H9 (cell line): ENCODE measurements at regions not wholly inside any gene's neighbourhood (a gene's known extent, or its start where the extent isn't known, plus 50 kb on each side); places are given as distances from the start of the nearest gene placed in this dataset.

Source experiments
- DNase-seq: peaks from one replicate; pipeline ENCODE4 v3.0.0-alpha.2; 2017
- H2AFZ ChIP-seq: one replicate; pipeline ENCODE4 v1.6.1; 2013; ENCODE audit warnings: mild to moderate bottlenecking, low read length, control low read depth, moderate library complexity
- H2AK5ac ChIP-seq: 2 replicates; pipeline ENCODE4 v1.6.1; 2013; ENCODE audit warnings: low read length, control low read depth, mixed read lengths; ENCODE audit not compliant: insufficient read length
- H2BK120ac ChIP-seq: one replicate; pipeline ENCODE4 v1.6.1; 2013; ENCODE audit warnings: low read depth, mild to moderate bottlenecking, low read length, control low read depth, inconsistent platforms; ENCODE audit not compliant: poor library complexity, severe bottlenecking
- H2BK12ac ChIP-seq: 2 replicates; pipeline ENCODE4 v1.6.1; 2013; ENCODE audit warnings: low read length, control low read depth, mixed read lengths, low read depth; ENCODE audit not compliant: insufficient read length
- H2BK15ac ChIP-seq: 2 replicates; pipeline ENCODE4 v1.6.1; 2013; ENCODE audit warnings: low read depth, low read length, control low read depth
- H2BK20ac ChIP-seq: one replicate; pipeline ENCODE4 v1.6.1; 2013; ENCODE audit warnings: low read depth, mild to moderate bottlenecking, low read length, control low read depth, inconsistent platforms; ENCODE audit not compliant: poor library complexity, severe bottlenecking
- H2BK5ac ChIP-seq: 2 replicates; pipeline ENCODE4 v1.6.1; 2013; ENCODE audit warnings: low read length, control low read depth, mixed read lengths; ENCODE audit not compliant: insufficient read length
- H3K14ac ChIP-seq: 2 replicates; pipeline ENCODE4 v1.6.1; 2013; ENCODE audit warnings: low read length, control low read depth; ENCODE audit not compliant: insufficient read depth
- H3K18ac ChIP-seq: 2 replicates; pipeline ENCODE4 v1.6.1; 2013; ENCODE audit warnings: low read depth, mild to moderate bottlenecking, mixed read lengths, low read length, control low read depth; ENCODE audit not compliant: insufficient read length
- H3K23ac ChIP-seq: 2 replicates; pipeline ENCODE4 v1.6.1; 2013; ENCODE audit warnings: low read length, control low read depth, mixed read lengths, low read depth; ENCODE audit not compliant: insufficient read length
- H3K23me2 ChIP-seq: 2 replicates; pipeline ENCODE4 v1.6.1; 2013; ENCODE audit warnings: low read depth, mild to moderate bottlenecking, mixed read lengths, low read length, control low read depth; ENCODE audit not compliant: insufficient read length, poor library complexity, severe bottlenecking
- H3K27ac ChIP-seq: 2 replicates; pipeline ENCODE4 v1.5.1; 2013; ENCODE audit warnings: low read length, control low read depth, mixed read lengths, low read depth; ENCODE audit not compliant: insufficient read length
- H3K27me3 ChIP-seq: 2 replicates; pipeline ENCODE4 v1.6.1; 2013; ENCODE audit warnings: low read length, control low read depth, inconsistent platforms; ENCODE audit not compliant: insufficient read depth
- H3K4ac ChIP-seq: 2 replicates; pipeline ENCODE4 v1.6.1; 2013; ENCODE audit warnings: low read depth, mild to moderate bottlenecking, control low read depth, inconsistent platforms, low read length, moderate library complexity
- H3K4me1 ChIP-seq: 2 replicates; pipeline ENCODE4 v1.6.1; 2013; ENCODE audit warnings: low read length, control low read depth, inconsistent platforms; ENCODE audit not compliant: insufficient read depth
- H3K4me2 ChIP-seq: 2 replicates; pipeline ENCODE4 v1.6.1; 2013; ENCODE audit warnings: low read length, control low read depth, mixed read lengths; ENCODE audit not compliant: insufficient read length, insufficient read depth
- H3K56ac ChIP-seq: 2 replicates; pipeline ENCODE4 v1.6.1; 2013; ENCODE audit warnings: low read depth, mild to moderate bottlenecking, mixed read lengths, low read length, control low read depth; ENCODE audit not compliant: insufficient read length
- H3K79me1 ChIP-seq: 2 replicates; pipeline ENCODE4 v1.6.1; 2013; ENCODE audit warnings: low read depth, mild to moderate bottlenecking, moderate library complexity, low read length, control low read depth, inconsistent platforms; ENCODE audit not compliant: insufficient read depth, poor library complexity, severe bottlenecking
- H3K79me2 ChIP-seq: 2 replicates; pipeline ENCODE4 v1.6.1; 2013; ENCODE audit warnings: low read length, control low read depth, inconsistent platforms; ENCODE audit not compliant: insufficient read depth
- H3K9ac ChIP-seq: 2 replicates; pipeline ENCODE4 v1.6.1; 2013; ENCODE audit warnings: low read length, control low read depth, mixed read lengths; ENCODE audit not compliant: insufficient read length; ENCODE audit errors: extremely low read depth
- H3K9me3 ChIP-seq: one replicate; pipeline ENCODE4 v1.6.1; 2013; ENCODE audit warnings: low read depth, low read length, inconsistent platforms; ENCODE audit not compliant: control insufficient read depth
- H3T11ph ChIP-seq: one replicate; pipeline ENCODE4 v1.6.1; 2013; ENCODE audit warnings: mild to moderate bottlenecking, low read length, control low read depth, inconsistent platforms
- H4K20me1 ChIP-seq: one replicate; pipeline ENCODE4 v1.6.1; 2013; ENCODE audit not compliant: control insufficient read depth, insufficient read length, insufficient read depth
- H4K5ac ChIP-seq: 2 replicates; pipeline ENCODE4 v1.6.1; 2013; ENCODE audit warnings: low read depth, mild to moderate bottlenecking, mixed read lengths, low read length, control low read depth; ENCODE audit not compliant: insufficient read length
- H4K8ac ChIP-seq: replicated peaks from 2 replicates; pipeline ENCODE4 v1.6.1; 2013; ENCODE audit warnings: low read length, control low read depth, mixed read lengths, low read depth; ENCODE audit not compliant: insufficient read length
- H4K91ac ChIP-seq: 2 replicates; pipeline ENCODE4 v1.6.1; 2013; ENCODE audit warnings: low read depth, mild to moderate bottlenecking, moderate library complexity, mixed read lengths, low read length, control low read depth; ENCODE audit not compliant: insufficient read length
- H3K27ac Mint-ChIP-seq, 3 experiments: 2 replicates in 2 of 3; 3 replicates in 1 of 3; pipeline ENCODE4 v1.8.0; 2020 to 2021; ENCODE audit warnings: mixed read lengths in 3 of 3, mild to moderate bottlenecking in 1 of 3, moderate library complexity in 1 of 3
- H3K27me3 Mint-ChIP-seq: 2 replicates; pipeline ENCODE4 v1.8.0; 2021; ENCODE audit warnings: low read depth, mild to moderate bottlenecking, moderate library complexity, mixed read lengths
- H3K36me3 Mint-ChIP-seq, 3 experiments: 2 replicates in 2 of 3; 3 replicates in 1 of 3; pipeline ENCODE4 v1.8.0; 2020 to 2021; ENCODE audit warnings: low read depth in 3 of 3, mixed read lengths in 3 of 3; ENCODE audit not compliant: insufficient read depth in 1 of 3
- H3K4me1 Mint-ChIP-seq, 2 experiments: 2 replicates each; pipeline ENCODE4 v1.8.0; 2020; ENCODE audit warnings: mixed read lengths in 2 of 2
- H3K4me3 Mint-ChIP-seq, 2 experiments: 2 replicates in 1 of 2; 3 replicates in 1 of 2; pipeline ENCODE4 v1.8.0; 2020 to 2021; ENCODE audit warnings: mild to moderate bottlenecking in 2 of 2, mixed read lengths in 2 of 2, moderate library complexity in 1 of 2
- H3K9me3 Mint-ChIP-seq, 2 experiments: 2 replicates in 1 of 2; 3 replicates in 1 of 2; pipeline ENCODE4 v1.8.0; 2020; ENCODE audit warnings: mild to moderate bottlenecking in 2 of 2, mixed read lengths in 2 of 2, moderate library complexity in 1 of 2
- CTCF ChIP-seq: fragments of 200-600 bp; sonication (generic); conservative IDR thresholded peaks from 3 replicates; pipeline ENCODE4 v1.8.0; 2021; ENCODE audit warnings: antibody characterized with exemption, mild to moderate bottlenecking
- whole genome bisulfite sequencing: extraction: QIAGEN DNeasy Blood & Tissue Kit; methylation state at CpG from one replicate; pipeline ENCODE4 v1.1.7; 2013; ENCODE audit warnings: missing lambda C conversion rate, low lambda C conversion rate, mixed read lengths; ENCODE audit not compliant: insufficient read length; ENCODE audit errors: extremely low coverage; 5-methylcytosine and 5-hydroxymethylcytosine counted together

- no peaks in the 10 kb centered on the region for H3K79me1 ChIP-seq
- no peak overlapping the region for H4K8ac ChIP-seq
- H3K27ac ChIP-seq: no peak overlapping the region
- no peaks in the 10 kb centered on the region for H4K20me1 ChIP-seq
- no peak overlapping the region for H2AK5ac ChIP-seq
- H3K27me3 Mint-ChIP-seq: no peaks in the 10 kb centered on the region
- no peaks in the 10 kb centered on the region for H3K23me2 ChIP-seq
- no peak overlapping the region for H3K23ac ChIP-seq
- no peak overlapping the region for H2BK12ac ChIP-seq
- H4K5ac ChIP-seq: no peak overlapping the region
- no peaks in the 10 kb centered on the region for H3K9me3 ChIP-seq
- no peak for DNase-seq
- H3T11ph ChIP-seq: no peak overlapping the region
- no peak overlapping the region for H2BK15ac ChIP-seq
- H2BK120ac ChIP-seq: no peak overlapping the region
- H3K18ac ChIP-seq: no peak overlapping the region
- no peaks in the 10 kb centered on the region for H3K27me3 ChIP-seq
- no peaks in the 10 kb centered on the region for H3K4me1 ChIP-seq
- H3K27ac Mint-ChIP-seq: no peak overlapping the region
- H2AFZ ChIP-seq: no peak overlapping the region
- no peak overlapping the region for H2BK5ac ChIP-seq
- no CpG with 5 or more reads among the region's 3 CpGs for WGBS
- H3K4ac ChIP-seq: no peak overlapping the region
- H4K91ac ChIP-seq: no peak overlapping the region
- no peak overlapping the region for H2BK20ac ChIP-seq
- H3K4me3 Mint-ChIP-seq: no peak overlapping the region
- H3K56ac ChIP-seq: no peak overlapping the region
- H3K9me3 Mint-ChIP-seq: no peaks in the 10 kb centered on the region
- no peak for TF ChIP-seq CTCF
- H3K36me3 Mint-ChIP-seq: no peaks in the 10 kb centered on the region
- no peak overlapping the region for H3K14ac ChIP-seq
- H3K9ac ChIP-seq: no peak overlapping the region
- H3K79me2 ChIP-seq: no peaks in the 10 kb centered on the region
- H3K4me2 ChIP-seq: no peak overlapping the region
- H3K4me1 Mint-ChIP-seq: peaks cover 14% of the 10 kb centered on the region in 2 experiments
Observed at GRCh38 chr4:123924536-123924935, 527.9 kb downstream of the SPRY1 start.
